Astrocyte (in vitro differentiated cells and primary cell): ENCODE measurements at regions not wholly inside any gene's neighbourhood (a gene's known extent, or its start where the extent isn't known, plus 50 kb on each side); places are given as distances from the start of the nearest gene placed in this dataset.
"Not testable (repeated sequence)": the region's sequence is repeated elsewhere in the genome, so short reads cannot be mapped to it uniquely, and the experiment has no call there.

Experiments used
- CTCF ChIP-seq: IDR thresholded peaks from 2 replicates; pipeline ENCODE4 v1.5.1; 2011; ENCODE audit warnings: low read depth, mild to moderate bottlenecking, inconsistent platforms, low read length, moderate library complexity; ENCODE audit not compliant: insufficient read depth
- EZH2 ChIP-seq: IDR thresholded peaks from 2 replicates; pipeline ENCODE4 v1.6.1; 2012; ENCODE audit warnings: mild to moderate bottlenecking, low read length, inconsistent platforms; ENCODE audit not compliant: insufficient read depth

DNA sequence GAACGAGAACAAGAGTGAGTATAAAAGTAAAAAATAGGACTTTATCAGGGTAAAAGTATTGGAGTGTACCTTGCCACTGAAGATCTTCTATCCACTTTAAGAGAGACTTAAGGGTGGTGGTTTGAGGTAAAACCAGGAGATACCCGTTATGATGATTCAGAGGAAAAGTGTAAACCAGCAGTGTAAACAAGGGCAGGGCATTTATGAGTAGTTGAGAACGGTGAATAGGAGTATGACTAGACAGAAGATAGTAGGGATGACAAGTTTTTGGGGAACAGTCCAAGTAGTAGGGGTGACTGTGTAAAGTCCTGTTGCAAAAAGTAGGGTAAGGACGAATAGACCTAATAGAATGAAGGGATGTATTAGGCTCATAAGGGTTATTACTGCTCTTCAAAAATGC, 131.5 kb upstream of the VANGL1 start:
- TF ChIP-seq CTCF, EZH2: not testable (repeated sequence)
